ENCODE measurements at regions not wholly inside any gene's neighbourhood (a gene's known extent, or its start where the extent isn't known, plus 50 kb on each side); places are given as distances from the start of the nearest gene placed in this dataset.

DNA sequence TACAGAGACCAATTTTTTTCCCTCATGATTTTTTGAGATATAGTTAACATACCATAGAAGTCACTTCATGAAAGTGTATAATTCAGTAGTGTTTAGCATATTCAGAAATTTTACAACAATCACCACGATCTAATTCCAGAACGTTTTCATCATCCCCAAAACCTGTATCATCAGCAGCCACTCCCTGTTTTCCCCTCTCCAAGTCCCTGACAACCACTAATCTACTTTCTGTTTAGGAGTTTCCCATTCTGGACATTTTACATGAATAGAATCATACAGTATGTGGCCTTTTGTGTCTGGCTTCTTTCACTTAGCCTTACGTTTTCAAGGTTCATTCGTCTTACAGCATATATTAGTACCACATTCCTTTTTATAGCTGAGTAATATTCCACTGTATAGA lies 204.2 kb upstream of the PLD5 start:
- Histone ChIP-seq H3K36me3 (ENCODE audit: control insufficient read depth, insufficient read depth, low read length) (no peaks in the 10 kb centered on the region), H3K4me3 (ENCODE audit: low read depth in 2 of 2, low read length in 2 of 2) (no peak overlapping the region), H3K9me3 (ENCODE audit: control insufficient read depth, insufficient read depth, low read depth, low read length) (no peaks in the 10 kb centered on the region), H3K27me3 (ENCODE audit: control insufficient read depth, insufficient read depth, low read length) (peaks cover 4% of the 10 kb centered on the region; the same call in 1 of the 2 replicates), H3K4me1 (ENCODE audit: control insufficient read depth, insufficient read depth, low read length) (no peaks in the 10 kb centered on the region), H3K27ac (ENCODE audit: low read length) (no peak overlapping the region)
- in situ Hi-C loops (cut with HindIII; ENCODE audit: low pct_unique_long_range_greater_than_20kb, low sequenced_read_pairs) (no loop called here), intact Hi-C loops (cut with micrococcal nuclease; ENCODE audit: unreplicated experiment) (no loop called here)
- no TSS peak for BruUV-seq (replicated peaks)
- DNase-seq (ENCODE audit: low read depth, low spot score) (no peak), ATAC-seq (no peak)
- TF ChIP-seq, protein P1, sequence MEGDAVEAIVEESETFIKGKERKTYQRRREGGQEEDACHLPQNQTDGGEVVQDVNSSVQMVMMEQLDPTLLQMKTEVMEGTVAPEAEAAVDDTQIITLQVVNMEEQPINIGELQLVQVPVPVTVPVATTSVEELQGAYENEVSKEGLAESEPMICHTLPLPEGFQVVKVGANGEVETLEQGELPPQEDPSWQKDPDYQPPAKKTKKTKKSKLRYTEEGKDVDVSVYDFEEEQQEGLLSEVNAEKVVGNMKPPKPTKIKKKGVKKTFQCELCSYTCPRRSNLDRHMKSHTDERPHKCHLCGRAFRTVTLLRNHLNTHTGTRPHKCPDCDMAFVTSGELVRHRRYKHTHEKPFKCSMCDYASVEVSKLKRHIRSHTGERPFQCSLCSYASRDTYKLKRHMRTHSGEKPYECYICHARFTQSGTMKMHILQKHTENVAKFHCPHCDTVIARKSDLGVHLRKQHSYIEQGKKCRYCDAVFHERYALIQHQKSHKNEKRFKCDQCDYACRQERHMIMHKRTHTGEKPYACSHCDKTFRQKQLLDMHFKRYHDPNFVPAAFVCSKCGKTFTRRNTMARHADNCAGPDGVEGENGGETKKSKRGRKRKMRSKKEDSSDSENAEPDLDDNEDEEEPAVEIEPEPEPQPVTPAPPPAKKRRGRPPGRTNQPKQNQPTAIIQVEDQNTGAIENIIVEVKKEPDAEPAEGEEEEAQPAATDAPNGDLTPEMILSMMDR (IDR thresholded peaks at IDR 0.05): no peak
- TF ChIP-seq SIN3A (IDR thresholded peaks at IDR 0.05; ENCODE audit: borderline replicate concordance, insufficient read depth, low read depth, low read length) (no peak), POLR2AphosphoS5 (IDR thresholded peaks at IDR 0.05; ENCODE audit: low read depth, low read length) (no peak), TCF7L2 (IDR thresholded peaks at IDR 0.05; ENCODE audit: low read depth, low read length) (no peak)
- TF ChIP-seq, protein P2, sequence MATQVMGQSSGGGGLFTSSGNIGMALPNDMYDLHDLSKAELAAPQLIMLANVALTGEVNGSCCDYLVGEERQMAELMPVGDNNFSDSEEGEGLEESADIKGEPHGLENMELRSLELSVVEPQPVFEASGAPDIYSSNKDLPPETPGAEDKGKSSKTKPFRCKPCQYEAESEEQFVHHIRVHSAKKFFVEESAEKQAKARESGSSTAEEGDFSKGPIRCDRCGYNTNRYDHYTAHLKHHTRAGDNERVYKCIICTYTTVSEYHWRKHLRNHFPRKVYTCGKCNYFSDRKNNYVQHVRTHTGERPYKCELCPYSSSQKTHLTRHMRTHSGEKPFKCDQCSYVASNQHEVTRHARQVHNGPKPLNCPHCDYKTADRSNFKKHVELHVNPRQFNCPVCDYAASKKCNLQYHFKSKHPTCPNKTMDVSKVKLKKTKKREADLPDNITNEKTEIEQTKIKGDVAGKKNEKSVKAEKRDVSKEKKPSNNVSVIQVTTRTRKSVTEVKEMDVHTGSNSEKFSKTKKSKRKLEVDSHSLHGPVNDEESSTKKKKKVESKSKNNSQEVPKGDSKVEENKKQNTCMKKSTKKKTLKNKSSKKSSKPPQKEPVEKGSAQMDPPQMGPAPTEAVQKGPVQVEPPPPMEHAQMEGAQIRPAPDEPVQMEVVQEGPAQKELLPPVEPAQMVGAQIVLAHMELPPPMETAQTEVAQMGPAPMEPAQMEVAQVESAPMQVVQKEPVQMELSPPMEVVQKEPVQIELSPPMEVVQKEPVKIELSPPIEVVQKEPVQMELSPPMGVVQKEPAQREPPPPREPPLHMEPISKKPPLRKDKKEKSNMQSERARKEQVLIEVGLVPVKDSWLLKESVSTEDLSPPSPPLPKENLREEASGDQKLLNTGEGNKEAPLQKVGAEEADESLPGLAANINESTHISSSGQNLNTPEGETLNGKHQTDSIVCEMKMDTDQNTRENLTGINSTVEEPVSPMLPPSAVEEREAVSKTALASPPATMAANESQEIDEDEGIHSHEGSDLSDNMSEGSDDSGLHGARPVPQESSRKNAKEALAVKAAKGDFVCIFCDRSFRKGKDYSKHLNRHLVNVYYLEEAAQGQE (IDR thresholded peaks at IDR 0.05; ENCODE audit: insufficient read depth in 1 of 2, low read depth in 2 of 2, low read length in 1 of 2): no peak
- ChIA-PET CTCF (no interaction called here), POLR2A (no interaction called here)

DNA sequence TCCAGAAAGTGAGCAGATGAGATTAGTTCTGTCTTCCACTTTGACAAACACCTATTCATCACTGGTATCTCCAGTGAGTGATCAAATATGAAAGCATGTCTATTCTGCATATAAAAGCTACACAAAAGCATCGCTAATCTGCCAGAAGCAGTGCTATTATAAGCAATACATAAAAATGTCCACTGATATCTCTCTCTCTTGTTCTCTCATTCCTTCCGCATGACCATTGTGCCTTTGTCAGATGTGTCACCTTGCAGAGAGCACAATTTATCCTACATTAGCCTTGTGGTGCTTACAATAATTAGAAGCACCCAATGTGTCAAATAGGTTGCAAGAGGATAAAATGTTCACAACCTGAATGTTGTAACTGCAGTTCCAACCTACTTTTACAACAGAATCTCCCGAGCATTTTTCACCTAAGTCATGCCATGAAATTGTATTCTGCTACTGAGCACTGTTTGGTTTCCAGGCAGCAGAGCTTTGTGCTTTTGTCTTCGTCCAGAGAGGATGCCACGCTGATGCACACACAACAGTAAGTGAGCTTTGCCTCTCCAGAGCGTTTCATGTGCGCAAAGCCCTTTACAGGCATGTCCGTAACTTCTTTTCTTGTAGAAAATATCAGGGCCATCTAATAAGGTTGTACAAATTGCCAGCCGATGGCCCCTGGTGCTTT lies 198.7 kb upstream of the PLD5 start:
- Histone ChIP-seq H3K4me1 (ENCODE audit: control insufficient read depth, insufficient read depth, low read length) (no peaks in the 10 kb centered on the region), H3K9me3 (ENCODE audit: control insufficient read depth, insufficient read depth, low read depth, low read length) (no peaks in the 10 kb centered on the region), H3K27me3 (ENCODE audit: control insufficient read depth, insufficient read depth, low read length) (peaks cover 4% of the 10 kb centered on the region; the same call in 1 of the 2 replicates), H3K36me3 (ENCODE audit: control insufficient read depth, insufficient read depth, low read length) (no peaks in the 10 kb centered on the region), H3K4me3 (ENCODE audit: low read depth in 2 of 2, low read length in 2 of 2) (no peak overlapping the region), H3K27ac (ENCODE audit: low read length) (no peak overlapping the region)
- TF ChIP-seq, protein P1 (IDR thresholded peaks at IDR 0.05): no peak
- TF ChIP-seq, protein P2 (IDR thresholded peaks at IDR 0.05; ENCODE audit: insufficient read depth in 1 of 2, low read depth in 2 of 2, low read length in 1 of 2): no peak
- no peak for TF ChIP-seq POLR2AphosphoS5 (IDR thresholded peaks at IDR 0.05; ENCODE audit: low read depth, low read length)
- TF ChIP-seq SIN3A (IDR thresholded peaks at IDR 0.05; ENCODE audit: borderline replicate concordance, insufficient read depth, low read depth, low read length): no peak
- no peak for TF ChIP-seq TCF7L2 (IDR thresholded peaks at IDR 0.05; ENCODE audit: low read depth, low read length)
- no TSS peak for BruUV-seq (replicated peaks)
- ATAC-seq (no peak), DNase-seq (ENCODE audit: low read depth, low spot score) (no peak)
- intact Hi-C loops (cut with micrococcal nuclease; ENCODE audit: unreplicated experiment): no loop called here
- ChIA-PET POLR2A (no interaction called here), CTCF (interaction anchor here (0.6 kb wide), 1 partner anchor 215 kb away, joined by 3 read pairs; no protein-coding TSS in a partner anchor)
- in situ Hi-C loops (cut with HindIII; ENCODE audit: low pct_unique_long_range_greater_than_20kb, low sequenced_read_pairs): no loop called here
